Erythroblast (primary cell): ENCODE measurements at regions not wholly inside any gene's neighbourhood (a gene's known extent, or its start where the extent isn't known, plus 50 kb on each side); places are given as distances from the start of the nearest gene placed in this dataset.

ENCODE experiments used
- GATA1 ChIP-seq: IDR thresholded peaks from 2 replicates; pipeline ENCODE4 v1.6.1; 2011; ENCODE audit warnings: low read depth, mild to moderate bottlenecking, control low read depth, low read length, moderate library complexity
- POLR2A ChIP-seq: IDR thresholded peaks from 2 replicates; pipeline ENCODE4 v1.6.1; 2011; ENCODE audit warnings: mild to moderate bottlenecking, low read length

GRCh38 chr2:208552943-208553342 lies 146.4 kb downstream of the PTH2R start:
- TF ChIP-seq POLR2A (no peak), GATA1 (no peak)
